ENCODE measurements at regions not wholly inside any gene's neighbourhood (a gene's known extent, or its start where the extent isn't known, plus 50 kb on each side); places are given as distances from the start of the nearest gene placed in this dataset.

DNA sequence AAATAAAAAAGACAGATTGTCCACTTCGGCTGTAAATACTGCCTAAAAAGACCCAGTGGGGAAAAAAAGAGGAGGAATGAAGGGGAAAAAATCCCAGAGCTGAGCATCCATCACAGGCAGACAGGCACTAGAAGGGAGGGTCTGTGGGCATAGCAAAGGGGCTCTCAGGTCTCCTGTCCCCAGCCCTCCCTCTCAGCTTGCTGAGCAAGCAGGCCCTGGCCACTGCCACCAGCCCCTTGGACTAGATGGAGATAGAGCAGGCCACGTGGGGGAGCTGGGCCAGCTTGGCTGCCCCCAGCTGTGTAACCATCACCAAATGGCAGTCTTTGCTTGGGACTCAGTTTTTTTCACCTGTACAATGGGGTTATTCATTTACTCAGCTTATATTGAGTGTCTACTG lies 141.6 kb upstream of the UNC5B start:
- no peak for TF ChIP-seq FOXM1 (IDR thresholded peaks at IDR 0.05; ENCODE audit: borderline replicate concordance, low read depth)

DNA sequence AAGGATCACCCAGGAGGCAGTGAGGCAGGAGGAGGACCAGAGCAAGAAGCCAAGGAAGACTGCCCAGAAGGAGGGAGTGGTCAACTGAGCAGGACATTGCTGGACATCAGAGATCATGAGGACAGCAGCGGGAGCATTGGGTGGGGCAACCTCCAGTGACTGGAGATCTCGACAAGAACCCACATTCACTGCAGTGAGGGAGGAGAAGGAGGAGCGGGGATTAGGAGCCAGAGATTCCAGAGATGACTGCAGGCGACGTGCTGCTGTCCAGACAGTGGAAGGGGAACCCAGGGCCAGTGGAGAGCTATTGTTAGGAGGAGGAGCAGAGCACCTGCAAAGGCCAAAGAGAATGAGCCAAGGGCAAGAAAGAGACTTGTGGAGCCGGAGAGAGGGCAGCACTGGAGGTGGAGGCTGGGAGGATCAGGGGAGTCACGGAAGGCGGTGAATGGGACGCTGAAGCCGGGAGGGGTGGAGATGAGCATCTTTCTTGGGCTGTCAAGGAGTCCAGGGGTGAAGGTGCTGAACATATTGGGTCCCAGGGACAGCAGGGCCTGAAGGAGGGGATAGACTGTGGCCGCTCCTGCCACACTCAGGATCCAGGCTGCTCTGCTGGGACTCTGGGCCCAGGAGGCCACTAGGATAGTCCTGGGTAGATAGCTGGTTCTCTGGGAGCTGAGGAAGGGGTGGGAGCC lies 140.1 kb upstream of the UNC5B start:
- no peak for TF ChIP-seq CREB1 (IDR thresholded peaks at IDR 0.05; ENCODE audit: low read depth)
- no peak for TF ChIP-seq TAF1 (IDR thresholded peaks at IDR 0.05; ENCODE audit: low read depth)
- TF ChIP-seq, protein P1, sequence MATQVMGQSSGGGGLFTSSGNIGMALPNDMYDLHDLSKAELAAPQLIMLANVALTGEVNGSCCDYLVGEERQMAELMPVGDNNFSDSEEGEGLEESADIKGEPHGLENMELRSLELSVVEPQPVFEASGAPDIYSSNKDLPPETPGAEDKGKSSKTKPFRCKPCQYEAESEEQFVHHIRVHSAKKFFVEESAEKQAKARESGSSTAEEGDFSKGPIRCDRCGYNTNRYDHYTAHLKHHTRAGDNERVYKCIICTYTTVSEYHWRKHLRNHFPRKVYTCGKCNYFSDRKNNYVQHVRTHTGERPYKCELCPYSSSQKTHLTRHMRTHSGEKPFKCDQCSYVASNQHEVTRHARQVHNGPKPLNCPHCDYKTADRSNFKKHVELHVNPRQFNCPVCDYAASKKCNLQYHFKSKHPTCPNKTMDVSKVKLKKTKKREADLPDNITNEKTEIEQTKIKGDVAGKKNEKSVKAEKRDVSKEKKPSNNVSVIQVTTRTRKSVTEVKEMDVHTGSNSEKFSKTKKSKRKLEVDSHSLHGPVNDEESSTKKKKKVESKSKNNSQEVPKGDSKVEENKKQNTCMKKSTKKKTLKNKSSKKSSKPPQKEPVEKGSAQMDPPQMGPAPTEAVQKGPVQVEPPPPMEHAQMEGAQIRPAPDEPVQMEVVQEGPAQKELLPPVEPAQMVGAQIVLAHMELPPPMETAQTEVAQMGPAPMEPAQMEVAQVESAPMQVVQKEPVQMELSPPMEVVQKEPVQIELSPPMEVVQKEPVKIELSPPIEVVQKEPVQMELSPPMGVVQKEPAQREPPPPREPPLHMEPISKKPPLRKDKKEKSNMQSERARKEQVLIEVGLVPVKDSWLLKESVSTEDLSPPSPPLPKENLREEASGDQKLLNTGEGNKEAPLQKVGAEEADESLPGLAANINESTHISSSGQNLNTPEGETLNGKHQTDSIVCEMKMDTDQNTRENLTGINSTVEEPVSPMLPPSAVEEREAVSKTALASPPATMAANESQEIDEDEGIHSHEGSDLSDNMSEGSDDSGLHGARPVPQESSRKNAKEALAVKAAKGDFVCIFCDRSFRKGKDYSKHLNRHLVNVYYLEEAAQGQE (IDR thresholded peaks at IDR 0.05; ENCODE audit: low read depth): no peak
- TF ChIP-seq ZBTB7A (IDR thresholded peaks at IDR 0.05; ENCODE audit: low read depth): no peak
- no peak for TF ChIP-seq FOXM1 (IDR thresholded peaks at IDR 0.05; ENCODE audit: borderline replicate concordance, low read depth)
- TF ChIP-seq NFIC (IDR thresholded peaks at IDR 0.05): no peak
- TF ChIP-seq, protein P2, sequence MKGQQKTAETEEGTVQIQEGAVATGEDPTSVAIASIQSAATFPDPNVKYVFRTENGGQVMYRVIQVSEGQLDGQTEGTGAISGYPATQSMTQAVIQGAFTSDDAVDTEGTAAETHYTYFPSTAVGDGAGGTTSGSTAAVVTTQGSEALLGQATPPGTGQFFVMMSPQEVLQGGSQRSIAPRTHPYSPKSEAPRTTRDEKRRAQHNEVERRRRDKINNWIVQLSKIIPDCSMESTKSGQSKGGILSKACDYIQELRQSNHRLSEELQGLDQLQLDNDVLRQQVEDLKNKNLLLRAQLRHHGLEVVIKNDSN (IDR thresholded peaks at IDR 0.05): no peak
- TF ChIP-seq CEBPB (IDR thresholded peaks at IDR 0.05): no peak

DNA sequence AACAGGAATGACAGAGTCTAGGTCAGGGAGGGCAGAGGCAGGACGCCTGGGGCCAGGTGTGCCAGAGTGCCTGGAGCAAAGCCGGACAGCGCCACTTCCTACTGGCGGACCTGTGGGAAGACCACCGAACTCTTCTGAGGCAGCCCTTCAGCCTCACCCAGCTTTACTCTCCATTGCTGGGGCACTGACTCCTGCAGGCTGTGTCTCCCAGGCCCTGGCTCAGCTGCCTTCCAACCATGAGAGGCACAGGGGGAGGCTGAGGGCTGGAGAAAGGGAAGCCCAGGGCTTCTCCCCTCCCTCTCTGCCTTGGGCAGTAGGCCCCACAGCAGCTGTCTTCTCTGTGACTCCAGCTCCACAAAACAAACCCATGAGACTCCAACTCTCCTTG lies 139.6 kb upstream of the UNC5B start:
- TF ChIP-seq ZBTB7A (IDR thresholded peaks at IDR 0.05; ENCODE audit: low read depth) (no peak), YY1 (IDR thresholded peaks at IDR 0.05; ENCODE audit: low read depth) (no peak), EGR1 (IDR thresholded peaks at IDR 0.05) (no peak)

DNA sequence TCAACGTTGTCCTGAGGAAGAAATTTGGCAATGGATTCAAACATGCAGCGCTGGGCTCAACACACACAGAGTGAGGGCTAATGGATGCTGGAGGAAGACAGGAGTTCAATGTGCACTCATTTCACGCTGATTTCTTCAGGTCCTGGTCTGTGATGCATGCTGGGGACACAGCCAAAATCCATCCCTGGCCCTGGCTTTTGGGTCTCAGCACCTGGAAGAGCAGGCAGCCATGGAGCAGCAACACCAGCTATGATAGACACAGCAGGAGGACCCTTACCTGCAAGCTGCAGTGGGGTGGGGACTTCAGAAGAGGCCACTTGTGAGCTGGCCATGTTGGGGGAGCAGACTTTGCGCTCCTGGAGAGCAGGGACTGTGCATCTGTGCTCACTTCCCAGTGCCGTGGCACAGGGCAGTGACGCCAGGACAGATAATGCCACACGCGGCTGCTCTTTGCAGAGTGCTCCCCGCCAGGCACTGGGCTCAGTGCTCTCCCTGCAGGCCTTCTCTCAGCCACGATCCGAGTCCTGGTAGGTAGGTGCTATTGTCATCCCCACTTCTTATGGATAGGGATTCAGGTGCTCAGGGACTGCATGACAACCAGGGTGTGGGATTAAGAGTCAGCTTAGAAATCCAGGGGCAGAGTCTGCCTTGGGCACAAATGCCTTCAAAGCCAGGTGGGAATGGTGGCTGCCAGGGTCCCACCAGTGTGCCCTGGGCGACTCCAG lies 138.8 kb upstream of the UNC5B start:
- TF ChIP-seq NFIC (IDR thresholded peaks at IDR 0.05) (no peak), TEAD4 (IDR thresholded peaks at IDR 0.05) (no peak), TAF1 (IDR thresholded peaks at IDR 0.05; ENCODE audit: low read depth) (no peak), FOXM1 (IDR thresholded peaks at IDR 0.05; ENCODE audit: borderline replicate concordance, low read depth) (no peak), CEBPB (IDR thresholded peaks at IDR 0.05) (no peak), EP300 (IDR thresholded peaks at IDR 0.05; ENCODE audit: borderline replicate concordance) (no peak), CREB1 (IDR thresholded peaks at IDR 0.05; ENCODE audit: low read depth) (no peak), ZBTB7A (IDR thresholded peaks at IDR 0.05; ENCODE audit: low read depth) (no peak), EGR1 (IDR thresholded peaks at IDR 0.05) (no peak)

DNA sequence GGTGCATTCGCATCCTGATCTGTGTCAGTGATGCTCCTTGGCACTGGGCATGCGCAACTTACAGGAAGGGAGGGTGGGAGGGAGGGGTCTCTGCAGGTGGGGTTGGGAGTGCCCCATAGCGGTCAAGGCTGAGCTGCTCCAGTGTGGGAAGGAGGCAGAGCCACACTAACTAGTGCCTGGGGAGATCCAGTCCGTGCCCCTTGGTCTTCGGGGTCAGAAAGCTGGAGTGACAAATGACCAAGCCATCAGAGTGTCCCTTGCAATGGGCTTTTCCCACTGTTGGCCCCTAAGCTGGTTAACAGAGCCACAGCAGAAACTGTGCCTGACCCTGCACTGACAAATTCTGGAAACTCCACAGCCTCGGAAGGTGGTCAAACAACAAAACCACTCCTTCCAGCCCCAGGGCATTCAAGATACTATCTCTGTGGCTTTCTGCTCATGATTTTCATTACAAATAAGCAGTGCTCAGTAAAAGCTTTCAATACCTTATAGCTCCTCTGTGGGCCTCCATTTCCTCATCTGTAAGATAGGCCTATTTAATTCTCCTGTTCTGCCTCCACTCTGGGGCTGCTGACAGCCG lies 138.1 kb upstream of the UNC5B start:
- no peak for TF ChIP-seq CEBPB (IDR thresholded peaks at IDR 0.05)
- TF ChIP-seq, protein P2 (IDR thresholded peaks at IDR 0.05): no peak
- no peak for TF ChIP-seq EGR1 (IDR thresholded peaks at IDR 0.05)
- TF ChIP-seq NFIC (IDR thresholded peaks at IDR 0.05): no peak
- no peak for TF ChIP-seq RAD21 (IDR thresholded peaks at IDR 0.05; ENCODE audit: low read depth)
- TF ChIP-seq, protein P1 (IDR thresholded peaks at IDR 0.05; ENCODE audit: low read depth): no peak

DNA sequence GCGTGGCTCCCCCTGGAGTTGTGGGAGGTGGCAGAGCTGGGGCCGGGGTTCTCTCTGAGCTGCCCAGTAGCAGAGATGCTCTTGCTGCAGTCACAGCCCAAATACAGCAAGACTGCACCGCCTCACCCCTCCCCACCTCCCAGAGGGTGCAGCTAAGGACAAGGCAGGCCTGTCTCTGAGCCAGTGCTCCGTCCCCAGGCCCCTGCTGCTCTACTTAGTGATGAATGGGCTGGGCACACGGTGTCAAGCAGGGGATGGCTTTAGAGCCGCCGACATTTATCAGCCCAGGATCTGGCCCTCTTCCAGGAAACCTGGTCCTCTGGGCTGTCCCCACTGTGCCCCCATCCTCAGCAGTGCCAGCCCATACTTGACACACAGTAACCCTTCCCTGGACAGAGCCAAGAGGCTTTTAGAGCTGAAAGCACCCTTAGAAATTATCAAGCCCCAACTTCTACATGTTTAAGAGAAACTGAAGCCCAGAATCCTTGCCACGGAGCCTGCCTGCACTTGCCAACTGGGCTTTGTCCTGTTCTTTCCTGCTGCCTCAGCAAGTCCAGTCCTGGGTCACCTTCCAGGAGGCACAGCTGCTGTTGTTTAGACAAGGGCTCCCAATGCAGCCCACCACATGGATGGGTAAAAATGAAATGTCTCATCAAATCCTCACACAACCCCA lies 137.1 kb upstream of the UNC5B start:
- TF ChIP-seq TAF1 (IDR thresholded peaks at IDR 0.05; ENCODE audit: low read depth): no peak
- TF ChIP-seq TCF12 (IDR thresholded peaks at IDR 0.05; ENCODE audit: low read depth): no peak
- TF ChIP-seq CREB1 (IDR thresholded peaks at IDR 0.05; ENCODE audit: low read depth): no peak
- no peak for TF ChIP-seq EP300 (IDR thresholded peaks at IDR 0.05; ENCODE audit: borderline replicate concordance)
- TF ChIP-seq, protein P1 (IDR thresholded peaks at IDR 0.05; ENCODE audit: low read depth): no peak
- TF ChIP-seq YY1 (IDR thresholded peaks at IDR 0.05; ENCODE audit: low read depth): no peak
- TF ChIP-seq RAD21 (IDR thresholded peaks at IDR 0.05; ENCODE audit: low read depth): no peak
- TF ChIP-seq FOXM1 (IDR thresholded peaks at IDR 0.05; ENCODE audit: borderline replicate concordance, low read depth): no peak
- TF ChIP-seq EGR1 (IDR thresholded peaks at IDR 0.05): no peak
- no peak for TF ChIP-seq TEAD4 (IDR thresholded peaks at IDR 0.05)
- TF ChIP-seq, protein P3, sequence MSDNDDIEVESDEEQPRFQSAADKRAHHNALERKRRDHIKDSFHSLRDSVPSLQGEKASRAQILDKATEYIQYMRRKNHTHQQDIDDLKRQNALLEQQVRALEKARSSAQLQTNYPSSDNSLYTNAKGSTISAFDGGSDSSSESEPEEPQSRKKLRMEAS (IDR thresholded peaks at IDR 0.05): no peak
- no peak for TF ChIP-seq CEBPB (IDR thresholded peaks at IDR 0.05)
- no peak for TF ChIP-seq ZBTB7A (IDR thresholded peaks at IDR 0.05; ENCODE audit: low read depth)

Data from Ishikawa (cell line).